ENCODE measurements at regions not wholly inside any gene's neighbourhood (a gene's known extent, or its start where the extent isn't known, plus 50 kb on each side); places are given as distances from the start of the nearest gene placed in this dataset.

- H3K27ac ChIP-seq = no peak overlapping the region; the same call in 1 of the 2 replicates
- TF ChIP-seq CTCF (conservative IDR thresholded peaks at IDR 0.05) (no peak), ZFX (IDR thresholded peaks at IDR 0.05) (no peak)
Measured at GRCh38 chr20:51916244-51916643, 113.9 kb upstream of the SALL4 start.

- TF ChIP-seq CTCF (conservative IDR thresholded peaks at IDR 0.05) (no peak), ZFX (IDR thresholded peaks at IDR 0.05) (no peak)
- no peak overlapping the region for H3K27ac ChIP-seq
Measured at GRCh38 chr20:51914758-51915157, 112.4 kb upstream of the SALL4 start.

- TF ChIP-seq CTCF (conservative IDR thresholded peaks at IDR 0.05) (no peak), ZFX (IDR thresholded peaks at IDR 0.05) (no peak)
- H3K27ac ChIP-seq = no peak overlapping the region; the same call in 1 of the 2 replicates
Measured at GRCh38 chr20:51910321-51911050, 108.2 kb upstream of the SALL4 start.

GRCh38 chr20:51906679-51907078 lies 104.4 kb upstream of the SALL4 start:
- no peak for TF ChIP-seq CTCF (conservative IDR thresholded peaks at IDR 0.05)
- no peak for TF ChIP-seq ZFX (IDR thresholded peaks at IDR 0.05)
- H3K27ac ChIP-seq = no peak overlapping the region

GRCh38 chr20:51906049-51906448 lies 103.7 kb upstream of the SALL4 start:
- no peak overlapping the region for H3K27ac ChIP-seq
- TF ChIP-seq ZFX (IDR thresholded peaks at IDR 0.05) (no peak), CTCF (conservative IDR thresholded peaks at IDR 0.05) (no peak)

GRCh38 chr20:51902933-51903332 lies 100.6 kb upstream of the SALL4 start:
- TF ChIP-seq ZFX (IDR thresholded peaks at IDR 0.05) (no peak), CTCF (conservative IDR thresholded peaks at IDR 0.05) (no peak)
- no peak overlapping the region for H3K27ac ChIP-seq

- TF ChIP-seq CTCF (conservative IDR thresholded peaks at IDR 0.05) = no peak
- TF ChIP-seq ZFX (IDR thresholded peaks at IDR 0.05) = no peak
- H3K27ac ChIP-seq = no peak overlapping the region
Measured at GRCh38 chr20:51900443-51900842, 98.1 kb upstream of the SALL4 start.

All from C4-2B (cell line).